GM10266 (cell line): ENCODE measurements at regions not wholly inside any gene's neighbourhood (a gene's known extent, or its start where the extent isn't known, plus 50 kb on each side); places are given as distances from the start of the nearest gene placed in this dataset.

ENCODE experiments used
- DNase-seq: peaks from one replicate; pipeline ENCODE4 v3.0.0; 2012; ENCODE audit errors: extremely low spot score
- CTCF ChIP-seq: IDR thresholded peaks from 2 replicates; pipeline ENCODE4 v1.5.1; 2012; ENCODE audit warnings: mild to moderate bottlenecking, low read depth; ENCODE audit not compliant: control insufficient read depth, insufficient read depth; ENCODE audit errors: missing control alignments

- no peak for TF ChIP-seq CTCF
- DNase-seq: no peak
Observed at GRCh38 chr21:33171616-33172169, 58.0 kb upstream of the IFNAR2 start.

DNA sequence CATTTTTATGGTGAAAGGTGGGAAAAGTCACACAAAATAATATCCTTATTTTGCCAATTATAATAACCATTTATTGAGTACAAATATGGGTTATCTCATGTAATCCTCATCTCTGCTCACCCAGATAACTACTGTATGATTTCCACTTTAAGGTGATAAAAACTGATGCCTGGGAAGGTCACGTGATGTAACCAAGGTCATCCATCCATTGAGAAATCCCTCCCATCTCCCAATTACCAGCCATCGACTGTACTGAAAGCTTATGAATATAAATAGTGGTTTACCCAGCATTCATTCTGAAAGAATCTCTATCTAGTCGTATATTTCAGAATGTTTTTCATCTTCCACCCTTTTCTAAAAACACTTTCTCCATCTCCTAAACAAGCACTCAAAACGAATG lies 55.0 kb upstream of the IFNAR2 start:
- no peak for TF ChIP-seq CTCF
- no peak for DNase-seq
